ENCODE measurements at regions not wholly inside any gene's neighbourhood (a gene's known extent, or its start where the extent isn't known, plus 50 kb on each side); places are given as distances from the start of the nearest gene placed in this dataset.

GRCh38 chr9:84411683-84412267 is 71.2 kb upstream of the SLC28A3 start:
- H4K20me1 ChIP-seq (ENCODE audit: insufficient read depth): no peaks in the 10 kb centered on the region
- H3K27ac ChIP-seq (ENCODE audit: low read depth, low read length): no peak overlapping the region
- intact Hi-C loops (cut with micrococcal nuclease): no loop called here
- H3K4me1 ChIP-seq (ENCODE audit: control insufficient read depth in 1 of 2, insufficient read depth in 2 of 2, low read length in 2 of 2): no peaks in the 10 kb centered on the region
- H3K36me3 ChIP-seq (ENCODE audit: control insufficient read depth in 1 of 2, insufficient read depth in 2 of 2, low read length in 2 of 2): no peaks in the 10 kb centered on the region
- no peak overlapping the region for H3K4me2 ChIP-seq (ENCODE audit: low read length)
- ChIA-PET RAD21 (ENCODE audit: low non-redundant PET in 1 of 2, low total read pairs in 2 of 2, uncharacterized antibody in 2 of 2, unreplicated experiment in 2 of 2) (no interaction called here), POLR2A (no interaction called here), CTCF (no interaction called here)
- H3K9ac ChIP-seq (ENCODE audit: low read length): no peak overlapping the region
- DNase-seq (ENCODE audit: low read depth, low spot score) (no peak), ATAC-seq (no peak)
- no TSS peak for BruUV-seq (replicated peaks)
- H3K9me2 ChIP-seq (ENCODE audit: insufficient read depth): no peaks in the 10 kb centered on the region
- no peaks in the 10 kb centered on the region for H3K9me3 ChIP-seq (ENCODE audit: control insufficient read depth in 1 of 2, insufficient read depth in 1 of 2, low read depth in 1 of 2, low read length in 2 of 2)
- H2AFZ ChIP-seq (ENCODE audit: low read depth, low read length, poor library complexity, severe bottlenecking): no peak overlapping the region
- no peak overlapping the region for H3K4me3 ChIP-seq (replicated peaks in 1 of 2; ENCODE audit: low read depth in 1 of 2, low read length in 2 of 2)
- peaks cover 6% of the 10 kb centered on the region; the same call in 1 of the 2 replicates for H3K27me3 ChIP-seq (ENCODE audit: insufficient read depth, low read length)
- TF ChIP-seq, protein P1, sequence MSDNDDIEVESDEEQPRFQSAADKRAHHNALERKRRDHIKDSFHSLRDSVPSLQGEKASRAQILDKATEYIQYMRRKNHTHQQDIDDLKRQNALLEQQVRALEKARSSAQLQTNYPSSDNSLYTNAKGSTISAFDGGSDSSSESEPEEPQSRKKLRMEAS (IDR thresholded peaks at IDR 0.05): no peak
- no peak for TF ChIP-seq ZFX (IDR thresholded peaks at IDR 0.05)
- no peak for TF ChIP-seq SRF (IDR thresholded peaks at IDR 0.05; ENCODE audit: low read depth)
- no peak for TF ChIP-seq ZNF274 (IDR thresholded peaks at IDR 0.05; ENCODE audit: low read depth, low read length)
- no peaks in the 10 kb centered on the region for H3K79me2 ChIP-seq (ENCODE audit: insufficient read depth, low read length)

DNA sequence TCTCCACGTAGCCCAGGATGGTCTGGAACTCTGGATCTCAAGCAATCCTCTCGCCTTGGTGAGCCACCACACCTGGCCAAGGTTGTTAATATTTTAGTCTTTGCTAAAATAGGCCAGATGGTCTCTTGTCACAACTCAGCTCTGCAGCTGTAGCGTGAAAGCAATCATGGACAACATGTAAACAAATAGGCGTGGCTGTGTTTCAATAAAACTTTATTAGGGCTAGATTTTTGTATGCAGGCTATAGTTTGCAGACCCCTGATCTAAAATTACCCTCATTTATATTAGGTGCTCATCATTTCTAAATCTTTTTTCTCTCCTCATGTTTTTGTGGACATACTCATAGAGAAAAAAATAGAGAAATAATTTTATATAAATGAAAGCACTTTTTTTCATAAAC is 72.1 kb upstream of the SLC28A3 start:
- H3K9me2 ChIP-seq (ENCODE audit: insufficient read depth): no peaks in the 10 kb centered on the region
- H3K4me2 ChIP-seq (ENCODE audit: low read length): no peak overlapping the region
- H4K20me1 ChIP-seq (ENCODE audit: insufficient read depth): no peaks in the 10 kb centered on the region
- POLR2A ChIA-PET: no interaction called here
- no peaks in the 10 kb centered on the region for H3K4me1 ChIP-seq (ENCODE audit: control insufficient read depth in 1 of 2, insufficient read depth in 2 of 2, low read length in 2 of 2)
- H3K9ac ChIP-seq (ENCODE audit: low read length): no peak overlapping the region
- H3K36me3 ChIP-seq (ENCODE audit: control insufficient read depth in 1 of 2, insufficient read depth in 2 of 2, low read length in 2 of 2): no peaks in the 10 kb centered on the region
- CTCF ChIA-PET: no interaction called here
- H3K79me2 ChIP-seq (ENCODE audit: insufficient read depth, low read length): no peaks in the 10 kb centered on the region
- no peaks in the 10 kb centered on the region for H3K9me3 ChIP-seq (ENCODE audit: control insufficient read depth in 1 of 2, insufficient read depth in 1 of 2, low read depth in 1 of 2, low read length in 2 of 2)
- H3K27ac ChIP-seq (ENCODE audit: low read depth, low read length): no peak overlapping the region
- no peak for TF ChIP-seq ELF1 (IDR thresholded peaks at IDR 0.05; ENCODE audit: borderline replicate concordance, low read depth)
- no peak for TF ChIP-seq JUND (IDR thresholded peaks at IDR 0.05)
- TF ChIP-seq CBX3 (IDR thresholded peaks at IDR 0.05; ENCODE audit: low read depth): no peak
- TF ChIP-seq, protein P2, sequence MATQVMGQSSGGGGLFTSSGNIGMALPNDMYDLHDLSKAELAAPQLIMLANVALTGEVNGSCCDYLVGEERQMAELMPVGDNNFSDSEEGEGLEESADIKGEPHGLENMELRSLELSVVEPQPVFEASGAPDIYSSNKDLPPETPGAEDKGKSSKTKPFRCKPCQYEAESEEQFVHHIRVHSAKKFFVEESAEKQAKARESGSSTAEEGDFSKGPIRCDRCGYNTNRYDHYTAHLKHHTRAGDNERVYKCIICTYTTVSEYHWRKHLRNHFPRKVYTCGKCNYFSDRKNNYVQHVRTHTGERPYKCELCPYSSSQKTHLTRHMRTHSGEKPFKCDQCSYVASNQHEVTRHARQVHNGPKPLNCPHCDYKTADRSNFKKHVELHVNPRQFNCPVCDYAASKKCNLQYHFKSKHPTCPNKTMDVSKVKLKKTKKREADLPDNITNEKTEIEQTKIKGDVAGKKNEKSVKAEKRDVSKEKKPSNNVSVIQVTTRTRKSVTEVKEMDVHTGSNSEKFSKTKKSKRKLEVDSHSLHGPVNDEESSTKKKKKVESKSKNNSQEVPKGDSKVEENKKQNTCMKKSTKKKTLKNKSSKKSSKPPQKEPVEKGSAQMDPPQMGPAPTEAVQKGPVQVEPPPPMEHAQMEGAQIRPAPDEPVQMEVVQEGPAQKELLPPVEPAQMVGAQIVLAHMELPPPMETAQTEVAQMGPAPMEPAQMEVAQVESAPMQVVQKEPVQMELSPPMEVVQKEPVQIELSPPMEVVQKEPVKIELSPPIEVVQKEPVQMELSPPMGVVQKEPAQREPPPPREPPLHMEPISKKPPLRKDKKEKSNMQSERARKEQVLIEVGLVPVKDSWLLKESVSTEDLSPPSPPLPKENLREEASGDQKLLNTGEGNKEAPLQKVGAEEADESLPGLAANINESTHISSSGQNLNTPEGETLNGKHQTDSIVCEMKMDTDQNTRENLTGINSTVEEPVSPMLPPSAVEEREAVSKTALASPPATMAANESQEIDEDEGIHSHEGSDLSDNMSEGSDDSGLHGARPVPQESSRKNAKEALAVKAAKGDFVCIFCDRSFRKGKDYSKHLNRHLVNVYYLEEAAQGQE (IDR thresholded peaks at IDR 0.05; ENCODE audit: low read depth): no peak
- TF ChIP-seq YY1 (IDR thresholded peaks at IDR 0.05; ENCODE audit: extremely low read depth, insufficient replicate concordance, low read depth, low read length): no peak
- no peak for TF ChIP-seq EZH2phosphoT487 (IDR thresholded peaks at IDR 0.05; ENCODE audit: borderline replicate concordance)
- no peak for TF ChIP-seq CEBPB (IDR thresholded peaks at IDR 0.05; ENCODE audit: low read depth)
- no peak for TF ChIP-seq TCF7L2 (IDR thresholded peaks at IDR 0.05; ENCODE audit: borderline replicate concordance, extremely low read depth, insufficient read depth, insufficient read length)
- no peak for TF ChIP-seq FOSL1 (IDR thresholded peaks at IDR 0.05; ENCODE audit: low read depth)
- TF ChIP-seq EGR1 (IDR thresholded peaks at IDR 0.05; ENCODE audit: low read depth): no peak
- TF ChIP-seq, protein P3, sequence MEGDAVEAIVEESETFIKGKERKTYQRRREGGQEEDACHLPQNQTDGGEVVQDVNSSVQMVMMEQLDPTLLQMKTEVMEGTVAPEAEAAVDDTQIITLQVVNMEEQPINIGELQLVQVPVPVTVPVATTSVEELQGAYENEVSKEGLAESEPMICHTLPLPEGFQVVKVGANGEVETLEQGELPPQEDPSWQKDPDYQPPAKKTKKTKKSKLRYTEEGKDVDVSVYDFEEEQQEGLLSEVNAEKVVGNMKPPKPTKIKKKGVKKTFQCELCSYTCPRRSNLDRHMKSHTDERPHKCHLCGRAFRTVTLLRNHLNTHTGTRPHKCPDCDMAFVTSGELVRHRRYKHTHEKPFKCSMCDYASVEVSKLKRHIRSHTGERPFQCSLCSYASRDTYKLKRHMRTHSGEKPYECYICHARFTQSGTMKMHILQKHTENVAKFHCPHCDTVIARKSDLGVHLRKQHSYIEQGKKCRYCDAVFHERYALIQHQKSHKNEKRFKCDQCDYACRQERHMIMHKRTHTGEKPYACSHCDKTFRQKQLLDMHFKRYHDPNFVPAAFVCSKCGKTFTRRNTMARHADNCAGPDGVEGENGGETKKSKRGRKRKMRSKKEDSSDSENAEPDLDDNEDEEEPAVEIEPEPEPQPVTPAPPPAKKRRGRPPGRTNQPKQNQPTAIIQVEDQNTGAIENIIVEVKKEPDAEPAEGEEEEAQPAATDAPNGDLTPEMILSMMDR (IDR thresholded peaks at IDR 0.05 in 2 of 3, conservative IDR thresholded peaks at IDR 0.05 in 1 of 3; ENCODE audit: borderline replicate concordance in 1 of 3, insufficient read depth in 1 of 3, low read depth in 2 of 3, low read length in 2 of 3): no peak
- intact Hi-C loops (cut with micrococcal nuclease): no loop called here
- no peak overlapping the region for H2AFZ ChIP-seq (ENCODE audit: low read depth, low read length, poor library complexity, severe bottlenecking)
- ATAC-seq (no peak), DNase-seq (ENCODE audit: low read depth, low spot score) (no peak)
- peaks cover 6% of the 10 kb centered on the region; the same call in 1 of the 2 replicates for H3K27me3 ChIP-seq (ENCODE audit: insufficient read depth, low read length)
- no peak overlapping the region for H3K4me3 ChIP-seq (replicated peaks in 1 of 2; ENCODE audit: low read depth in 1 of 2, low read length in 2 of 2)
- RAD21 ChIA-PET (ENCODE audit: low non-redundant PET in 1 of 2, low total read pairs in 2 of 2, uncharacterized antibody in 2 of 2, unreplicated experiment in 2 of 2): no interaction called here
- no TSS peak for BruUV-seq (replicated peaks)

Measured in HCT116 (cell line).